Upper lobe of left lung (tissue), 4 donors: ENCODE measurements at regions not wholly inside any gene's neighbourhood (a gene's known extent, or its start where the extent isn't known, plus 50 kb on each side); places are given as distances from the start of the nearest gene placed in this dataset.

Experiments used
- CTCF ChIP-seq, 6 experiments: fragments of 450-650 bp in 4 of 6; fragments of 200-600 bp in 2 of 6; sonication (generic) in 2 of 6; IDR thresholded peaks; one replicate each; pipeline ENCODE4 v1.5.1; 2016 to 2019; ENCODE audit warnings: antibody characterized with exemption in 6 of 6
- POLR2A ChIP-seq, 4 donors: fragments of 450-650 bp; IDR thresholded peaks; one replicate each; pipeline ENCODE4 v1.5.1; 2016 to 2017; ENCODE audit warnings: antibody characterized with exemption in 4 of 4, mild to moderate bottlenecking in 2 of 4

DNA sequence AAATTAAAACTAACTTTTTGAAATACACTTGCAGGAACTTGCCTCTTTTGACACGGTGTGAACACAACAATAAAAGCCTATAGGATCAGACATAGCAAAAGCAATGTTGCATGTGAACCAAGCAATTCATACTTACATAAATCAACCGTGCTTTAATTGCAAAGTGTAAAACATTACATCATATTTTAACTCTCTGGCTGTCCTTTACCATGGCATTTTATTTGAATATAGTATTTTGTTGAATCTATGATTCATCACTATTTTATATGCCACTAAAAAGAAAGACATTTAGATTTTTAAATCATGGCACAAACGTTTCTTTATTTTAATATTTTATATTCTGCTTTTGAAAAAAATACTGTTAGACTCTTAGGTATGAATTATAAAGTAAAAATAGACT lies 757.0 kb upstream of the KCND2 start:
- TF ChIP-seq CTCF (IDR thresholded peaks at IDR 0.05) = no peak
- no peak for TF ChIP-seq POLR2A (IDR thresholded peaks at IDR 0.05)
